ENCODE measurements at regions not wholly inside any gene's neighbourhood (a gene's known extent, or its start where the extent isn't known, plus 50 kb on each side); places are given as distances from the start of the nearest gene placed in this dataset.

DNA sequence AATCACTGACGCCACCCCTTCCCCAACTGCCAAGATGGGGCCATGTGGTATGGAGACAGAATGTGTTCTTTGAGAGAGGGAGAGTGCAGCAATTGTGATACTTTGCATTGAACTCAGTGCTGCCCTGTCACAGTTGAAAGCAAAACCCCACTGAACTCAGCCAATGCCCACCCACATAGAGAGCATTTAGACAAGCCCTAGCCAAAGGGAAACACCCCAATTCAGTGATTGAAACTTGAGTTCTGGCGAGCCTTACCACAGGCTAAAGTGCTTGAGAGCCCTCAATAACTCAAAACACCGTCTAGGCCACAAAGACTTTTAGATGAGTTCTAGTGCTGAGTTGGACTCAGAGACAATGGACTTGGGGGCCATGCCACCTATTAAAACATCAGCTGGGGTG lies 751.9 kb upstream of the POT1 start:
- TF ChIP-seq, protein P1, sequence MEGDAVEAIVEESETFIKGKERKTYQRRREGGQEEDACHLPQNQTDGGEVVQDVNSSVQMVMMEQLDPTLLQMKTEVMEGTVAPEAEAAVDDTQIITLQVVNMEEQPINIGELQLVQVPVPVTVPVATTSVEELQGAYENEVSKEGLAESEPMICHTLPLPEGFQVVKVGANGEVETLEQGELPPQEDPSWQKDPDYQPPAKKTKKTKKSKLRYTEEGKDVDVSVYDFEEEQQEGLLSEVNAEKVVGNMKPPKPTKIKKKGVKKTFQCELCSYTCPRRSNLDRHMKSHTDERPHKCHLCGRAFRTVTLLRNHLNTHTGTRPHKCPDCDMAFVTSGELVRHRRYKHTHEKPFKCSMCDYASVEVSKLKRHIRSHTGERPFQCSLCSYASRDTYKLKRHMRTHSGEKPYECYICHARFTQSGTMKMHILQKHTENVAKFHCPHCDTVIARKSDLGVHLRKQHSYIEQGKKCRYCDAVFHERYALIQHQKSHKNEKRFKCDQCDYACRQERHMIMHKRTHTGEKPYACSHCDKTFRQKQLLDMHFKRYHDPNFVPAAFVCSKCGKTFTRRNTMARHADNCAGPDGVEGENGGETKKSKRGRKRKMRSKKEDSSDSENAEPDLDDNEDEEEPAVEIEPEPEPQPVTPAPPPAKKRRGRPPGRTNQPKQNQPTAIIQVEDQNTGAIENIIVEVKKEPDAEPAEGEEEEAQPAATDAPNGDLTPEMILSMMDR (IDR thresholded peaks at IDR 0.05) = no peak
- TF ChIP-seq POLR2A (IDR thresholded peaks at IDR 0.05) = no peak

All from adrenal gland (tissue), 5 donors.